ENCODE measurements at regions not wholly inside any gene's neighbourhood (a gene's known extent, or its start where the extent isn't known, plus 50 kb on each side); places are given as distances from the start of the nearest gene placed in this dataset.

DNA sequence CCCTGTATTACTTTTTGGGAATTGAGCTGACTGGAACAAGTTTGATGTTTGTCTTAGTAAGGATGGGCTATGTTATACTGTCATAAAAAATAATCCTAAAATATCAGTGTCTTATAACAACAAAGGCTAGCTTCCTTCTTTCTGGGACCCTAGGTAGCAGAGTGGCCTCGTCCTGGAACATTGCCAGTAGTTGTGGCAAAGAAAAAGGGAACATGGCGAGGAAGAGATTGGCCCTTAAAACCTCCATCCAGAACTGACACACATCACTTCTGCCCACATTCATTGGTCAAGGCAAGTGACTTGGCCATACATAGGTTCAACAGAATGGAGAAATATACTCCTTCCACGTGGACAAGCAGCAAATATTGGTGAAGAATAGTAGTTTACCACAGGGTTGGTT lies 287.9 kb downstream of the PPP1R2C start:
- TF ChIP-seq, protein P1, sequence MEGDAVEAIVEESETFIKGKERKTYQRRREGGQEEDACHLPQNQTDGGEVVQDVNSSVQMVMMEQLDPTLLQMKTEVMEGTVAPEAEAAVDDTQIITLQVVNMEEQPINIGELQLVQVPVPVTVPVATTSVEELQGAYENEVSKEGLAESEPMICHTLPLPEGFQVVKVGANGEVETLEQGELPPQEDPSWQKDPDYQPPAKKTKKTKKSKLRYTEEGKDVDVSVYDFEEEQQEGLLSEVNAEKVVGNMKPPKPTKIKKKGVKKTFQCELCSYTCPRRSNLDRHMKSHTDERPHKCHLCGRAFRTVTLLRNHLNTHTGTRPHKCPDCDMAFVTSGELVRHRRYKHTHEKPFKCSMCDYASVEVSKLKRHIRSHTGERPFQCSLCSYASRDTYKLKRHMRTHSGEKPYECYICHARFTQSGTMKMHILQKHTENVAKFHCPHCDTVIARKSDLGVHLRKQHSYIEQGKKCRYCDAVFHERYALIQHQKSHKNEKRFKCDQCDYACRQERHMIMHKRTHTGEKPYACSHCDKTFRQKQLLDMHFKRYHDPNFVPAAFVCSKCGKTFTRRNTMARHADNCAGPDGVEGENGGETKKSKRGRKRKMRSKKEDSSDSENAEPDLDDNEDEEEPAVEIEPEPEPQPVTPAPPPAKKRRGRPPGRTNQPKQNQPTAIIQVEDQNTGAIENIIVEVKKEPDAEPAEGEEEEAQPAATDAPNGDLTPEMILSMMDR (conservative IDR thresholded peaks at IDR 0.05 in 1 of 2, IDR thresholded peaks at IDR 0.05 in 1 of 2; ENCODE audit: extremely low read depth in 1 of 2, insufficient read depth in 1 of 2, low read depth in 1 of 2, low read length in 2 of 2): no peak
- TF ChIP-seq EZH2 (IDR thresholded peaks at IDR 0.05; ENCODE audit: borderline replicate concordance, low read length): no peak

Data from mammary epithelial cell (primary cell).